Testis (tissue), 2 donors: ENCODE measurements at regions not wholly inside any gene's neighbourhood (a gene's known extent, or its start where the extent isn't known, plus 50 kb on each side); places are given as distances from the start of the nearest gene placed in this dataset.
"Not testable (repeated sequence)": the region's sequence is repeated elsewhere in the genome, so short reads cannot be mapped to it uniquely, and the experiment has no call there.

Experiments used
- CTCF ChIP-seq, 3 experiments: fragments of 450-650 bp in 2 of 3; fragments of 200-600 bp in 1 of 3; sonication (generic) in 1 of 3; IDR thresholded peaks; one replicate each; pipeline ENCODE4 v1.5.1; 2016 to 2019; ENCODE audit warnings: antibody characterized with exemption in 3 of 3, mild to moderate bottlenecking in 2 of 3, moderate library complexity in 1 of 3
- POLR2A ChIP-seq: fragments of 450-650 bp; IDR thresholded peaks from one replicate; pipeline ENCODE4 v1.6.1; 2017; ENCODE audit warnings: antibody characterized with exemption, mild to moderate bottlenecking, moderate library complexity

GRCh38 chr18:66866427-66866940, 262.6 kb upstream of the CDH19 start:
- not testable (repeated sequence) for TF ChIP-seq CTCF (IDR thresholded peaks at IDR 0.05); POLR2A
